PC-3 (cell line): ENCODE measurements at regions not wholly inside any gene's neighbourhood (a gene's known extent, or its start where the extent isn't known, plus 50 kb on each side); places are given as distances from the start of the nearest gene placed in this dataset.
"Not testable (repeated sequence)": the region's sequence is repeated elsewhere in the genome, so short reads cannot be mapped to it uniquely, and the experiment has no call there.

Source experiments
- ATAC-seq: fragments of 200-7000 bp; cut with Tn5 transposase; 2 replicates; pipeline ENCODE4 v1.9.1; 2020; ENCODE audit warnings: mild to moderate bottlenecking, moderate library complexity
- BruUV-seq: library from RNA; stranded (reverse); fragments of 400-500 nt; replicated peaks from 2 replicates; lab custom pipeline; 2021; lab: Mats Ljungman, UMichigan
- CTCF ChIA-PET: fragments of 300-600 bp; sonication (Branson Sonifier 250); formaldehyde crosslinking; loops from one replicate; lab custom pipeline; 2022; ENCODE audit warnings: antibody characterized with exemption; lab: Charles Lee
- POLR2A ChIA-PET: fragments of 300-600 bp; sonication (Branson Sonifier 250); formaldehyde crosslinking; loops from one replicate; lab custom pipeline; 2022; ENCODE audit warnings: antibody characterized with exemption; ENCODE audit not compliant: unreplicated experiment; lab: Charles Lee
- DNase-seq: peaks from one replicate; pipeline ENCODE4 v3.0.0-alpha.2; 2015
- H2AFZ ChIP-seq: fragments of 300-600 bp; sonication (generic); 2 replicates; pipeline ENCODE4 v1.6.0; 2016; ENCODE audit warnings: antibody characterized with exemption, low read length
- H3F3A ChIP-seq: fragments of 300-600 bp; sonication (generic); one replicate; pipeline ENCODE4 v1.6.0; 2017; ENCODE audit warnings: antibody characterized with exemption, low read length, control low read depth, mild to moderate bottlenecking; ENCODE audit not compliant: unreplicated experiment
- H3K27ac ChIP-seq: fragments of 300-600 bp; sonication (generic); 2 replicates; pipeline ENCODE4 v1.5.1; 2016; ENCODE audit warnings: mild to moderate bottlenecking, low read length
- H3K27me3 ChIP-seq: fragments of 300-600 bp; sonication (generic); 2 replicates; pipeline ENCODE4 v1.6.1; 2016; ENCODE audit warnings: low read length, mixed read lengths
- H3K36me3 ChIP-seq: fragments of 300-600 bp; sonication (generic); 2 replicates; pipeline ENCODE4 v1.6.1; 2016; ENCODE audit warnings: low read depth, mixed run types, low read length, mixed read lengths
- H3K4me1 ChIP-seq: fragments of 300-600 bp; sonication (generic); 2 replicates; pipeline ENCODE4 v1.5.1; 2016; ENCODE audit warnings: low read length; ENCODE audit not compliant: insufficient read depth
- H3K4me2 ChIP-seq: fragments of 300-600 bp; sonication (generic); 2 replicates; pipeline ENCODE4 v1.6.0; 2016; ENCODE audit warnings: low read length
- H3K4me3 ChIP-seq: fragments of 300-600 bp; sonication (generic); 2 replicates; pipeline ENCODE4 v1.5.1; 2016; ENCODE audit warnings: mild to moderate bottlenecking, low read length, mixed read lengths
- H3K79me2 ChIP-seq: fragments of 300-600 bp; sonication (generic); 2 replicates; pipeline ENCODE4 v1.6.1; 2017; ENCODE audit warnings: low read length, mixed read lengths
- H3K9ac ChIP-seq: fragments of 300-600 bp; sonication (generic); 2 replicates; pipeline ENCODE4 v1.6.0; 2016; ENCODE audit warnings: mild to moderate bottlenecking, low read length
- H3K9me2 ChIP-seq: fragments of 300-600 bp; sonication (generic); replicated peaks from 2 replicates; pipeline ENCODE4 v1.6.1; 2016; ENCODE audit warnings: mixed run types, low read length, mixed read lengths
- H3K9me3 ChIP-seq: fragments of 300-600 bp; sonication (generic); 2 replicates; pipeline ENCODE4 v1.6.1; 2016; ENCODE audit warnings: low read length, mixed read lengths
- H4K20me1 ChIP-seq: fragments of 300-600 bp; sonication (generic); 2 replicates; pipeline ENCODE4 v1.6.1; 2016; ENCODE audit warnings: low read length, mixed read lengths
- EZH2 ChIP-seq: fragments of 300-600 bp; sonication (generic); IDR thresholded peaks from one replicate; pipeline ENCODE4 v1.6.1; 2017; ENCODE audit warnings: antibody characterized with exemption, mild to moderate bottlenecking, low read length; ENCODE audit not compliant: unreplicated experiment
- EZH2phosphoT487 ChIP-seq: fragments of 300-600 bp; sonication (generic); IDR thresholded peaks from 2 replicates; pipeline ENCODE4 v1.6.1; 2018; ENCODE audit warnings: mild to moderate bottlenecking, antibody characterized with exemption, low read length, borderline replicate concordance
- intact Hi-C: fragments of 100-400 bp; cut with micrococcal nuclease; formaldehyde crosslinking; loops from 2 replicates; pipeline ENCODE4 v1.9.0; 2023
- TF ChIP-seq, protein P1 (sequence below): fragments of 300-600 bp; sonication (generic); conservative IDR thresholded peaks from 2 replicates; pipeline ENCODE4 v1.5.1; 2017; ENCODE audit warnings: antibody characterized with exemption, low read depth, mild to moderate bottlenecking, low read length

DNA sequence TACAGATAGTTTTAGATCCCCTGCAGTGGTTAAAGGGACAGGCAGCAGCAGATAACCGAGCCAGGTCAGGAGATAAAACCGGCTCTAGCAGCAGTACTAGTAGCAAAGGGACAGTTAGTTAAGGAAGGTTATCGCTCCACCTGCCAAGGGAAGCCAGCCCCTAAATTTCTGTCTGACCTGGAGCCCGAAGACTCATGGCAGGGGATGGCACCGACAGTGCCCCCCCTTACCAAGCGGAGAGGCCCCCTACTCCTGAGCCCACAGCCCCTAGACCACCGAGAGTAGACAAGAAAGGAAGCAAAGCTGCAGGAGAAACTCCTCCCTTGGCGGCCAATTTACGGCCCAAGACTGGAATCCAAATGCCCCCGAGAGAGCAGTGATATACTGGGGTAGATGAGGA lies 61.3 kb upstream of the MAGEC2 start:
- ChIA-PET POLR2A (no interaction called here), CTCF (no interaction called here)
- Histone ChIP-seq H3K36me3 (no peaks in the 10 kb centered on the region), H3K79me2 (no peaks in the 10 kb centered on the region), H3K9me3 (no peaks in the 10 kb centered on the region), H3K27me3 (no peaks in the 10 kb centered on the region), H4K20me1 (no peaks in the 10 kb centered on the region), H3K9ac (no peak overlapping the region), H3K4me3 (no peak overlapping the region), H2AFZ (no peak overlapping the region), H3F3A (no peaks in the 10 kb centered on the region), H3K9me2 (no peaks in the 10 kb centered on the region), H3K4me1 (no peaks in the 10 kb centered on the region), H3K4me2 (no peak overlapping the region), H3K27ac (no peak overlapping the region)
- TF ChIP-seq EZH2phosphoT487 (no peak), EZH2 (no peak)
- TF ChIP-seq, protein P1, sequence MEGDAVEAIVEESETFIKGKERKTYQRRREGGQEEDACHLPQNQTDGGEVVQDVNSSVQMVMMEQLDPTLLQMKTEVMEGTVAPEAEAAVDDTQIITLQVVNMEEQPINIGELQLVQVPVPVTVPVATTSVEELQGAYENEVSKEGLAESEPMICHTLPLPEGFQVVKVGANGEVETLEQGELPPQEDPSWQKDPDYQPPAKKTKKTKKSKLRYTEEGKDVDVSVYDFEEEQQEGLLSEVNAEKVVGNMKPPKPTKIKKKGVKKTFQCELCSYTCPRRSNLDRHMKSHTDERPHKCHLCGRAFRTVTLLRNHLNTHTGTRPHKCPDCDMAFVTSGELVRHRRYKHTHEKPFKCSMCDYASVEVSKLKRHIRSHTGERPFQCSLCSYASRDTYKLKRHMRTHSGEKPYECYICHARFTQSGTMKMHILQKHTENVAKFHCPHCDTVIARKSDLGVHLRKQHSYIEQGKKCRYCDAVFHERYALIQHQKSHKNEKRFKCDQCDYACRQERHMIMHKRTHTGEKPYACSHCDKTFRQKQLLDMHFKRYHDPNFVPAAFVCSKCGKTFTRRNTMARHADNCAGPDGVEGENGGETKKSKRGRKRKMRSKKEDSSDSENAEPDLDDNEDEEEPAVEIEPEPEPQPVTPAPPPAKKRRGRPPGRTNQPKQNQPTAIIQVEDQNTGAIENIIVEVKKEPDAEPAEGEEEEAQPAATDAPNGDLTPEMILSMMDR, result no peak
- intact Hi-C loops, result no loop called here
- ATAC-seq (no peak), DNase-seq (no peak)
- BruUV-seq, result no TSS peak

- H4K20me1 ChIP-seq, H3K9me3 ChIP-seq, intact Hi-C loops, H3K27ac ChIP-seq, H3K4me1 ChIP-seq, H3K27me3 ChIP-seq, ATAC-seq, H3K9me2 ChIP-seq, H3K79me2 ChIP-seq, BruUV-seq, CTCF ChIA-PET, H2AFZ ChIP-seq, H3K4me3 ChIP-seq, H3F3A ChIP-seq, H3K36me3 ChIP-seq, DNase-seq, H3K9ac ChIP-seq, POLR2A ChIA-PET, H3K4me2 ChIP-seq: not testable (repeated sequence)
Observed at GRCh38 chrX:142265549-142265948, 60.5 kb upstream of the MAGEC2 start.

DNA sequence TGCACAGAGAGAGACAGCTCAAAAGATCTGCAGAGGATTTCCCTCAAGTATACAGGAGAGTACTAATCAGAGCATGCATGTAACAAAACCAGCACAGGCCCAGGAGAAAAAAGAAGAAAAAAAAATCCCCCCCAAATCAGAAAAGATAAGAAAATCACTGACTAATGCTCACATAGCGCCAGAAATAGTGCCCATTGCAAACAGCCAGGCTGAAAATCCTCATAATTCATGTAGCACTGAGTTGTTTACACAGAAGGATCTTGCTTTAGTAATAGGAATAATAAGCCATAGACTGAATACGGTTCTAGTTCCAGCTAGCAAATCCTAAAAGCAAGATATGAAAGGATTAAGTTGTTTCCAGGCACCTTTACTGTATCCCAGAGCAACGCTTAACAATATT lies 51.8 kb upstream of the MAGEC2 start:
- no peak overlapping the region for H3K27ac ChIP-seq
- no peaks in the 10 kb centered on the region for H3K9me3 ChIP-seq
- DNase-seq (no peak), ATAC-seq (no peak)
- H3K79me2 ChIP-seq, result no peaks in the 10 kb centered on the region
- no peak overlapping the region for H3K9ac ChIP-seq
- H2AFZ ChIP-seq, result no peak overlapping the region
- no peaks in the 10 kb centered on the region for H3K27me3 ChIP-seq
- TF ChIP-seq EZH2phosphoT487, result no peak
- TF ChIP-seq EZH2, result no peak
- TF ChIP-seq, protein P1, result no peak
- H3K4me3 ChIP-seq, result no peak overlapping the region
- H3F3A ChIP-seq, result no peaks in the 10 kb centered on the region
- ChIA-PET CTCF (no interaction called here), POLR2A (no interaction called here)
- H3K9me2 ChIP-seq, result no peaks in the 10 kb centered on the region
- H4K20me1 ChIP-seq, result no peaks in the 10 kb centered on the region
- H3K4me2 ChIP-seq, result no peak overlapping the region
- H3K36me3 ChIP-seq, result no peaks in the 10 kb centered on the region
- BruUV-seq, result no TSS peak
- intact Hi-C loops, result no loop called here
- H3K4me1 ChIP-seq, result no peaks in the 10 kb centered on the region
